Right renal pelvis (tissue), 4 donors: ENCODE measurements at regions not wholly inside any gene's neighbourhood (a gene's known extent, or its start where the extent isn't known, plus 50 kb on each side); places are given as distances from the start of the nearest gene placed in this dataset.

Experiments
- DNase-seq, 4 donors: peaks; one replicate each; pipeline ENCODE4 v3.0.0-alpha.2; 2013; ENCODE audit warnings: low read depth in 4 of 4, low spot score in 3 of 4, missing footprints in 1 of 4

- no peak for DNase-seq
Measured at GRCh38 chr6:28693751-28694443, 168.2 kb downstream of the GPX5 start.

- no peak for DNase-seq
Measured at GRCh38 chr6:28695715-28696114, 170.0 kb downstream of the GPX5 start.

GRCh38 chr6:28696167-28696566 is 170.5 kb downstream of the GPX5 start:
- no peak for DNase-seq

GRCh38 chr6:28696682-28697081 is 171.0 kb downstream of the GPX5 start:
- DNase-seq = no peak

- DNase-seq = no peak
Measured at GRCh38 chr6:28707387-28708282, 182.0 kb downstream of the GPX5 start.

DNA sequence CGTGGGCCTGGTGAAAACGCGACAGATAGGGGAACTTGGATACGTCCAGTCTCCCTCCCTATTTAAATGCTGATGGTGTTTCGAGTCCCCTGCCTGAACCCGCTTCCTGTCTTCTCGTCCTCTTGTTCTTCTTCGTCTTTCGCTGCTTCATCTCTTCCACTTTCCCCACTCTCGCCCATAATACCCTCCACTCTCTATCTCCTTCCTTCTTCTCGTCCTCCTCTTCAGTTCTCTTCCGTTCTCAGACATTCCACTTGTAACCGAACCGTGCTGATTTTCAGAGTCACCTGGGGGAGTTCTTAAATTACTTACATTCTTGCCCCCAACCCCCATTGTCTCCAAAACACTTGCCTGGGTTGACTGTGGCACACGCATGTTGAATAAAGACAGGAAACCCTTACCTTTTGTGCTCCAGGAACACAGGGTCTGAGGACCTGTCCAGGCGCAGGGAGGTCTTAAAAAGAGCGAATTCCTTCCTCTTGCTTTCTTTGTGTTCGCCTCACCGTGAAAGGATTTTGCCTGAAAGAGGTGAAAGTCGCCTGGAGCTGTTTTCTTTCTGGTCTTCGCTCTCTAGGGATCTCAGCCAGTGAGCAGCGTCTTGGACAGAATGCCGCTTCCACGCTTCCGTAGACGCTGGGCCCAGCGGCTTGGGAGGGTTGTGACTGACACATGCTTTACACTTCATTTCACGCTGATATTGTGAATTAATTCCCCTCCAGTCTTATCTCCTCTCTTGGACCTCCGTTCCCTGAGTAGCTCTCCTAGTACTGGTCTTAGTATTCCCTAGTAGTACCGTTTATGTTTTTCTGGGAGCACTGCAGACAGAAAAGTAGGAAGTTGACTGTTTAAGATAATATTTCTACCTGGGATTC is 184.0 kb downstream of the GPX5 start:
- DNase-seq = no peak

- no peak for DNase-seq
Measured at GRCh38 chr6:28710466-28711191, 184.9 kb downstream of the GPX5 start.

GRCh38 chr6:28711325-28711724 is 185.6 kb downstream of the GPX5 start:
- no peak for DNase-seq

DNA sequence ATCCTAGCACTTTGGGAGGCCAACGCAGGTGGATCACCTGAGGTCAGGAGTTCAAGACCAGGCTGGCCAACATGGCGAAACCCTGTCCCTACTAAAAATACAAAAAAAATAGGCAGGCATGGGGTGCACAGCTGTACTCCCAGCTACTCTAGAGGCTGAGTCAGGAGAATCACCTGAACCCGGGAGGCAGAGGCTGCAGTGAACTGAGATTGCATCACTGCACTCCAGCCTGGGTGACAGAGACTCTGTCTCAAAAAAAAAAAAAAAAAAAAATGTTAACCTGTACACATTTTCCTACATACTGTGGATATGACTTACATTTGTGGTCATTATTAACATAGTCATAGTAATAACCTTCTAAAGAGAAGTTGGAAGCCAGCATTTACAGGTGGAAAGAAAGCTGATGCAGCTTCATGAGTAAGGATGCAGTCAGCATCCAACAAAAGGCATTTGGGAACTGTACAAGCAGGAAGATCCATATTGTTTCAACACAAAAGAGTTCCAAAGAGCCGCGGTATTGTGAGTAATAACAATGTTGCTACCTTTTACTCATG is 186.2 kb downstream of the GPX5 start:
- no peak for DNase-seq

DNA sequence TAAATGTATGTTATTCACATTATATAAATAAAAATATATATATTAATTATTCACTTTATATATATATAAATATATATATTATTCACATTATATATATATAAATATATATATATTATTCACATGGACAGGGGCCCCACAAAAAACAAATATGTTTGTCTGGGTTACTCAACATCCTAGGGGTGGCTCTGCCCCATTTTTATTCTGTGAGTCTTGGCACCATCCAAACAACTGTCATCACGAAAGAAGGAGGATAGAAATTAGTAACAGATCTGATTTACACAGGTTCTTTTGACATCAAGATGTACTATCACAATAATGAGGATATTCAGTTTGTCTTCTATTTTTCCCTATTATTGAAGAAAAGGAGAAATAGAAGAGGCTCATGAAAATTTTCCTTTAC is 187.3 kb downstream of the GPX5 start:
- no peak for DNase-seq

DNA sequence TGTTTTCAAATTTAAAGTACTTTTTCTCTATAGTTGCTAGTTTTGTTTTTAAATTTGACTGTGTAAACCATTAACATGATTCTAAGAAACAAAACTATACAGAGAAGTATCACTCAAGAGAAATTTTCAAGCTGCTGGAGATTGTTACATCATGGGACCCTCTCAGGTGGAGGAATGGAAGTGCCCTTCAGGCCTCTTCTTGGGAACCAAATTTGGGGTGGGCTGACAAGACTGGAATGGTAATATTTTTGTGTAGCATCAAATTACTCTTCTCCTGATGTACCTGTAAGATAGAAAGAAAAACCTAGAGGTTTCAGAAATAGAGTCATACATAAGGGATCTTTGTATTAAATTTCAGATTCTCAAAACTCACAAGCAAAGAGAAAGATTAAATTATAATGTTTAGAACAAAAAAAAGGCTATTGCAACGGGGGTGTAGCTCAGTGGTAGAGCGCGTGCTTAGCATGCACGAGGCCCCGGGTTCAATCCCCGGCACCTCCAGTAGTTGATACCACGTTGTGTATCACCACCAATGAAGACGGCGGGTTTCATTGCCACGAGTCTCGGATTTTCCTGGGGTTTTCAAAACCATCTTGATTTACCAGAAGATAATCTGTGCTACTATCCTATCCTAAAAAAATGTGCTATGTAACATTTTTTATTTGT is 193.7 kb downstream of the GPX5 start:
- DNase-seq = no peak

DNA sequence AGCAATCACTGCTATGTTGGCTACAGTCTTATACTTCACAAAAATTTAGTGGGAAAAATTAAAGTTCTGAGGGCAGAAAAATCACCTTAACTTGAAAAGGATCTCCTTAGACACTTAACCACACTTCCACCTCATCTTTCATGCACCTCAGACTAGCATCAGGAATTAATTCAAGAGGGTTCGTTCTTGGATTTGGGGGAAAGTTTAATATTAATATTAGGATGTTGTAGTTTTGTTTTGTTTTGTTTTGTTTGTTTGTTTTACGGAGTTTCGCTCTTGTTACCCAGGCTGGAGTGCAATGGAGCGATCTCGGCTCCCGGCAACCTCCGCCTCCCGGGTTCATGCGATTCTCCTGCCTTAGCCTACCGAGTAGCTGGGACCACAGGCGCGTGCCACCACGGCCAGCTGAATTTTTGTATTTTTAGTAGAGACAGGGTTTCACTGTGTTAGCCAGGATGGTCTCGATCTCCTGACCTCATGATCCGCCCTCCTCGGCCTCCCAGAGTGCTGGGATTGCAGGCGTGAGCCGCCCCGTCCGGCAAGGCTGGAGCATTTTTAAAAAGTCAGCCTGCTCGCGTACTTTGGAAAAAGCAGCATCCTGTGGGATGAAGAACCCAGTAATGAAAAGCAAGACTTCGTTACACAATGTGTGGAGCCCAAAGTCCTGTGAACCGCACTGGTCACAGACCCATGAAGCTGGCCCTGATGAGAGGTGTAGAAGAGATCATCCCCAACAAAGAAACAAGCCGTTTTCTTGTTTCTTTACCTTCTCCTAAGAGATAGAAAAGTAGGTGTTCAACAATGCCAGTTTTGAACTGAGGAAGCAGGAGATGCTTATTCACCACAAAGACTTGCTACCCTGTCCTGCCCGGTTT is 194.9 kb downstream of the GPX5 start:
- DNase-seq = no peak

GRCh38 chr6:28721372-28721771 is 195.7 kb downstream of the GPX5 start:
- DNase-seq = no peak

DNA sequence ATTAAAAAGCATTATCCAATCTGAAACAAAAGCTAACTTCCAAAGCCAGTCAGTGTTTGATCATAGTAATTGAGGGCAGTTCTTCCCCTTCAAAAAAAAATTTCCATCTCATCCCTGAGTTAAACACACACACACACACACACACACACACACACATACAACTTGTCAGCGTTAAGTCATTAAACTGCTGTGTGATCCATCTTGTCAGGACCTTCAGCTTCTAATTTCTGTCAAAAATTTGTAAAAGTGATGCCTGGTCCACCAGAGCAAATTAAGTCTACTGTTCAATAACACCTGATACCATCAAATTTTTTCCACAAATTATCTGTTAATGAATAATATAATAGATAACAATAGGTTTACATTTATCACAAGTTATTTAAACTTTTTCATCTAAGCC is 198.7 kb downstream of the GPX5 start:
- no peak for DNase-seq

DNA sequence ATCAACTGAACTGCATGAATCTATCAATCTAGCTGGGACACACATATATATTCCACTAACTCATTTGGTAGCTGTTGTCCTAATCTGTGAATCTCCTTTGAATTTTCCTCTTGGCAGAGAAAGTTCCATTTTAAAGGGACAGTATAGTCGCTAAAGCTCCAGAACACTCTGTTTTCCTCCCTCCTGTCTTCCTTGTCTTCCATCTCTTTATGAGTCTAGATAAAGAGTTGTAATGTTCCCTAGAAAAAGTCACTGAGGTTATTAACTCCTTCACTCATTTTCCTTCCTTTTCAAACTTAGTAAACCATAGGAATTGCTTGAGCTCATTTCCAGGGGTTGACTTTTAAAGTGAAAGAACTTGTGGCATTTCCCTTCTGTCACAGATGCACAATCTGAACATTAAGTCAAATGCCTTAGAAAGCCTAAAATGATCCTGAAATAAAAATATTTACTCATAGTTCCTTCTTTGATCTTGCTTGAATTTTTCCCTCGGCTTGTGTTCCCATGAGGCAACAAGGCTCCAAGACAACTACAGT is 198.4 kb downstream of the TRIM27 start:
- DNase-seq = no peak

GRCh38 chr6:28725890-28726348 is 197.9 kb downstream of the TRIM27 start:
- no peak for DNase-seq

DNA sequence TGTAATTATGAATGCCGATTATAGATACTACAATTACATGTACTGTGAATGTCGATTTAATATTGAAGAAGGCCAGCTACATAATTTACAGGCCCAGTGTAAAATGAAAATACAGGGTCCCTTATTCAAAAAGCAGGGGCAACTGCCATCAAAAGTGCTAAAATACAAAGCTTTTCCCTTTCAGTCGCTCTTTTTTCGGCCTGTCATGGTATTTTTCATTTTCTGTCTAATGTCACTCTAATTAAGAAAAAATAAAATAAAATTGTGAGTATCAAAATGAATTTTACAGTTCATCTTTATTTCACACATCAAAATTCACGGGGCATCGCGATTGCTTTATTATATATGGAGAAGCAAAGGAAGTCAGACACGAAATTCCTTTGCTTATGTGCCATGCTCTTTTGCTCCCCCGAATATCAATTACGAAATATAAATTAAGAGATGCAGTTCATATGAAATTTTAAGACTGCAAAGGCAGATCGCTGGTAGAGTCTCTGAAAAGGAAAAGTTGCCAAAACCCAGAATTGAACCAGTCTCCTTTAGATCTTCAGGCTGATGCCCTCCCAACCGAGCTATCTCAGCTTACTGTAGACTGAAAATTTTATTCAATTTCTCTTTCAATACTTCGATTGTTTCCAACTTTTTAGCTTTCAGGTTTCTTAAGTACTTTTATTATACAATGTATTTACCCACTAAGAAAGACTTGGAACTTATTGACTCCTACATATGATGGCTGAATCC is 197.0 kb downstream of the TRIM27 start:
- no peak for DNase-seq
